Ovary (tissue), 1 donor: ENCODE measurements at regions not wholly inside any gene's neighbourhood (a gene's known extent, or its start where the extent isn't known, plus 50 kb on each side); places are given as distances from the start of the nearest gene placed in this dataset.

Source experiments
- EP300 ChIP-seq: sonication (generic); formaldehyde crosslinking; IDR thresholded peaks from one replicate; pipeline ENCODE4 v1.6.1; 2017; ENCODE audit warnings: antibody characterized with exemption
- POLR2A ChIP-seq: fragments of 450-650 bp; IDR thresholded peaks from one replicate; pipeline ENCODE4 v1.6.1; 2017; ENCODE audit warnings: antibody characterized with exemption, mild to moderate bottlenecking, moderate library complexity

- TF ChIP-seq POLR2A (no peak), EP300 (no peak)
Observed at GRCh38 chr4:97185233-97185632, 958.0 kb downstream of the STPG2 start.
